Omental fat pad (tissue), 3 donors: ENCODE measurements at regions not wholly inside any gene's neighbourhood (a gene's known extent, or its start where the extent isn't known, plus 50 kb on each side); places are given as distances from the start of the nearest gene placed in this dataset.

Source experiments
- ATAC-seq: fragments of 150-250 bp; one replicate; pipeline ENCODE4 v1.9.1; 2016; ENCODE audit warnings: mild to moderate bottlenecking, moderate library complexity; ENCODE audit not compliant: low FRiP score
- DNase-seq: peaks from one replicate; pipeline ENCODE4 v3.0.0-alpha.2; 2019; ENCODE audit warnings: low spot score
- CTCF ChIP-seq, 3 donors: fragments of 450-650 bp; IDR thresholded peaks; one replicate each; pipeline ENCODE4 v1.5.1; 2016 to 2017; ENCODE audit warnings: antibody characterized with exemption in 3 of 3, mild to moderate bottlenecking in 3 of 3, moderate library complexity in 2 of 3

- TF ChIP-seq CTCF (IDR thresholded peaks at IDR 0.05): no peak
- ATAC-seq (no peak), DNase-seq (no peak)
Measured at GRCh38 chr3:154588831-154589230, 158.8 kb upstream of the GPR149 start.

- TF ChIP-seq CTCF (IDR thresholded peaks at IDR 0.05): no peak
- DNase-seq: no peak
- no peak for ATAC-seq
Measured at GRCh38 chr3:154584974-154585373, 155.0 kb upstream of the GPR149 start.

GRCh38 chr3:154584041-154584440, 154.1 kb upstream of the GPR149 start:
- DNase-seq: no peak
- ATAC-seq: no peak
- TF ChIP-seq CTCF (IDR thresholded peaks at IDR 0.05): no peak

GRCh38 chr3:154583086-154583634, 153.2 kb upstream of the GPR149 start:
- DNase-seq (no peak), ATAC-seq (no peak)
- no peak for TF ChIP-seq CTCF (IDR thresholded peaks at IDR 0.05)

- DNase-seq (no peak), ATAC-seq (no peak)
- TF ChIP-seq CTCF (IDR thresholded peaks at IDR 0.05): no peak
Measured at GRCh38 chr3:154582501-154582900, 152.5 kb upstream of the GPR149 start.

GRCh38 chr3:154571553-154572226, 141.7 kb upstream of the GPR149 start:
- no peak for TF ChIP-seq CTCF (IDR thresholded peaks at IDR 0.05)
- no peak for ATAC-seq
- no peak for DNase-seq

GRCh38 chr3:154568064-154568463, 138.1 kb upstream of the GPR149 start:
- ATAC-seq: no peak
- DNase-seq: no peak
- no peak for TF ChIP-seq CTCF (IDR thresholded peaks at IDR 0.05)
